ENCODE measurements at regions not wholly inside any gene's neighbourhood (a gene's known extent, or its start where the extent isn't known, plus 50 kb on each side); places are given as distances from the start of the nearest gene placed in this dataset.

DNA sequence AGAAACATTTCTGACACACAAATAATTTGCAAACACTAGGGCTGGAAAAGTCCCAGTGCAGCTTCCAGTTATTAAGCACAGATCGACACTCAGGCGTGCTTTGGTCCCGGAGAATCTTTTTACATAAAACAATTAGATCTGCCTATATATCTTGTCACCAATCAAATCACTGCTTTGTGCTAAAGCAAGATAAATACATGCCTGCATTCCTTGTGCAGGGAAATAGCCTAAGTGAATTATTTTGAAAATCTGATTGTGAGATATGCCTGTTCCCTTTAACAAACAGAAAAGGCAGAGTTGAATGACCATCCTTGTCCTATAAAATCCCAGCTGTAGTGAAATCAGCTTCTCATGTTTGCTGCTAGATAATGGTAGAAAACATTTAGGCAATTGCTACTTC lies 604.4 kb downstream of the CCDC171 start:
- TF ChIP-seq CTCF (IDR thresholded peaks at IDR 0.05; ENCODE audit: unreplicated experiment) = no peak
- Mint-ChIP-seq H3K9me3 (ENCODE audit: unreplicated experiment) (no peaks in the 10 kb centered on the region), H3K36me3 (ENCODE audit: insufficient read depth, unreplicated experiment) (no peaks in the 10 kb centered on the region), H3K27ac (ENCODE audit: low read depth, unreplicated experiment) (no peak overlapping the region), H3K4me1 (ENCODE audit: insufficient read depth, unreplicated experiment) (no peaks in the 10 kb centered on the region), H3K4me3 (ENCODE audit: unreplicated experiment) (no peak overlapping the region), H3K27me3 (ENCODE audit: insufficient read depth, unreplicated experiment) (no peaks in the 10 kb centered on the region)
- intact Hi-C loops (cut with micrococcal nuclease) = no loop called here
- no peak for DNase-seq (ENCODE audit: unreplicated experiment)
- no TSS peak for BruUV-seq (replicated peaks)
- ChIA-PET POLR2A (interaction anchor here (0.7 kb wide), 1 partner anchor 285 kb away, joined by 3 read pairs; no protein-coding TSS in a partner anchor), CTCF (no interaction called here)

DNA sequence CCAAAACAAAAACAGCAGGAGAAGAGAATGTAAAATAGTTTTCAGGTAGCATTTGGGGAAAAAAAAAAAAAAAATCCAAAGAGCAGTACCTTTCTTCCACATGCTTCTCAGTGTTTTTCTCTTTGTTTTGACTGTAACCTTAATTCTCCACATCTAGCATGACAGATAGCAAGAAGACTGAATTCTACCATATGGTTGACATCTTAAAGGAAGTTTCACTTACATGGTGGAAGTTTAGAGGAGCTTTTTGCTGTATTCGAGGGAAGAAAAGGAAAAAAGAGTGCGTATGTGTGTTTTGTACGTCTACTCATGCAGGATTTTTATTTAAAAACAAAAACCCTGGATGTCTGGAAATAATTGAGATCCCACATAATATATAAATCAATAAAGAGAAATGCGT lies 604.8 kb downstream of the CCDC171 start:
- H3K4me3 Mint-ChIP-seq (ENCODE audit: unreplicated experiment) = no peak overlapping the region
- POLR2A ChIA-PET = interaction anchor here (0.7 kb wide), 1 partner anchor 285 kb away, joined by 3 read pairs; no protein-coding TSS in a partner anchor
- DNase-seq (ENCODE audit: unreplicated experiment) = no peak
- no peaks in the 10 kb centered on the region for H3K9me3 Mint-ChIP-seq (ENCODE audit: unreplicated experiment)
- no TSS peak for BruUV-seq (replicated peaks)
- H3K36me3 Mint-ChIP-seq (ENCODE audit: insufficient read depth, unreplicated experiment) = no peaks in the 10 kb centered on the region
- intact Hi-C loops (cut with micrococcal nuclease) = no loop called here
- no peak overlapping the region for H3K27ac Mint-ChIP-seq (ENCODE audit: low read depth, unreplicated experiment)
- H3K4me1 Mint-ChIP-seq (ENCODE audit: insufficient read depth, unreplicated experiment) = no peaks in the 10 kb centered on the region
- no peaks in the 10 kb centered on the region for H3K27me3 Mint-ChIP-seq (ENCODE audit: insufficient read depth, unreplicated experiment)
- TF ChIP-seq CTCF (IDR thresholded peaks at IDR 0.05; ENCODE audit: unreplicated experiment) = no peak
- CTCF ChIA-PET = no interaction called here

DNA sequence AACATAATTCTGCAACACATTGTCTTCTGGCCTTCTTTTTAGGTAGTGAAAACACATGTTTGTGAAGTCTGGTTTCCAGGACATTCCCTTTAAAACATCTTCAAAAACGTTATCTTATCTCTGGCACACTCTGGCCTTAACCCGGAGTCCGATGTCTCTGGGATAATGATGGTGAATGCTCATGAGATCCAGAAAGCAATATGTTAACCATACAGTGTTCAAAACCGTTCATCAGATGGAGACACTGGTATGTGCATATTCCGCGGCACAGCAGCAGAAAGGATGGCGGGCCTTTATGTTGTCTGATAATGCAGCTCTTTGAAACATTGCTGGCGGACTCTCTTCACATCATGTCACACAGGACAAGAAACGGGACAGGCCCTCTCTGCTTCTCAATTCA lies 605.2 kb downstream of the CCDC171 start:
- no peak overlapping the region for H3K27ac Mint-ChIP-seq (ENCODE audit: low read depth, unreplicated experiment)
- no peaks in the 10 kb centered on the region for H3K9me3 Mint-ChIP-seq (ENCODE audit: unreplicated experiment)
- no peak for DNase-seq (ENCODE audit: unreplicated experiment)
- H3K27me3 Mint-ChIP-seq (ENCODE audit: insufficient read depth, unreplicated experiment) = no peaks in the 10 kb centered on the region
- BruUV-seq (replicated peaks) = no TSS peak
- no peaks in the 10 kb centered on the region for H3K4me1 Mint-ChIP-seq (ENCODE audit: insufficient read depth, unreplicated experiment)
- ChIA-PET CTCF (no interaction called here), POLR2A (no interaction called here)
- no peak for TF ChIP-seq CTCF (IDR thresholded peaks at IDR 0.05; ENCODE audit: unreplicated experiment)
- no peak overlapping the region for H3K4me3 Mint-ChIP-seq (ENCODE audit: unreplicated experiment)
- H3K36me3 Mint-ChIP-seq (ENCODE audit: insufficient read depth, unreplicated experiment) = no peaks in the 10 kb centered on the region
- intact Hi-C loops (cut with micrococcal nuclease) = no loop called here

- BruUV-seq (replicated peaks) = no TSS peak
- H3K4me3 Mint-ChIP-seq (ENCODE audit: unreplicated experiment) = no peak overlapping the region
- DNase-seq (ENCODE audit: unreplicated experiment) = no peak
- H3K27ac Mint-ChIP-seq (ENCODE audit: low read depth, unreplicated experiment) = no peak overlapping the region
- H3K27me3 Mint-ChIP-seq (ENCODE audit: insufficient read depth, unreplicated experiment) = no peaks in the 10 kb centered on the region
- POLR2A ChIA-PET = interaction anchor here (0.6 kb wide), 1 partner anchor 102 kb away, joined by 4 read pairs; no protein-coding TSS in a partner anchor
- no peaks in the 10 kb centered on the region for H3K36me3 Mint-ChIP-seq (ENCODE audit: insufficient read depth, unreplicated experiment)
- no peak for TF ChIP-seq CTCF (IDR thresholded peaks at IDR 0.05; ENCODE audit: unreplicated experiment)
- intact Hi-C loops (cut with micrococcal nuclease) = no loop called here
- H3K9me3 Mint-ChIP-seq (ENCODE audit: unreplicated experiment) = no peaks in the 10 kb centered on the region
- H3K4me1 Mint-ChIP-seq (ENCODE audit: insufficient read depth, unreplicated experiment) = no peaks in the 10 kb centered on the region
- CTCF ChIA-PET = interaction anchor here (0.7 to 1.5 kb wide), 4 partner anchors 9 to 38 kb away, joined by 3 to 5 read pairs (median 4); no protein-coding TSS in a partner anchor
These were observed 608.6 kb downstream of the CCDC171 start for GRCh38 chr9:16161483-16161882.
